ENCODE measurements at regions not wholly inside any gene's neighbourhood (a gene's known extent, or its start where the extent isn't known, plus 50 kb on each side); places are given as distances from the start of the nearest gene placed in this dataset.
"Not testable (repeated sequence)": the region's sequence is repeated elsewhere in the genome, so short reads cannot be mapped to it uniquely, and the experiment has no call there.

DNA sequence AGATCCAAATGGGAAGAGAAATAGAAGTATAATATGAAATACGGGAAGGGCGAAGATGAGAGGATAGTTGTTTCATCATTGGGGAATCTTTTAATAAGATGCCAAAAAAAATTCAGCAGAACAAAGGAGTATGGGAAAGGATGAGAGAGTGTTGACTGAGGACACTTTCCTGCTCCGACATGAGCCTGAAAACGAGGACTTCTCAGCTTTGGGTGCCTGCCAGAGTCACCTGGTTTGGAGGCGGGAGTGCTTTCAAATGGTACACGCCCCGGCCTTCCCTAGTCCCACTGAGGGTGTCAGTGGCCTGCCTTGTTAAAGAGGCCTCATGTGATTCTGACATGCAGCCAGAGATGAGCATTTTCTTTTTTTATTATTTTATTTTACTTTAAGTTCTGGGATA lies 250.9 kb downstream of the ANKRD60 start:
- Mint-ChIP-seq H3K27me3 (ENCODE audit: unreplicated experiment) (peaks cover 8% of the 10 kb centered on the region), H3K4me1 (ENCODE audit: low read depth, unreplicated experiment) (peaks cover 15% of the 10 kb centered on the region), H3K36me3 (ENCODE audit: unreplicated experiment) (no peaks in the 10 kb centered on the region), H3K9me3 (ENCODE audit: unreplicated experiment) (peaks cover 6% of the 10 kb centered on the region), H3K27ac (ENCODE audit: unreplicated experiment) (no peak overlapping the region), H3K4me3 (ENCODE audit: unreplicated experiment) (no peak overlapping the region)
- TF ChIP-seq, protein P1, sequence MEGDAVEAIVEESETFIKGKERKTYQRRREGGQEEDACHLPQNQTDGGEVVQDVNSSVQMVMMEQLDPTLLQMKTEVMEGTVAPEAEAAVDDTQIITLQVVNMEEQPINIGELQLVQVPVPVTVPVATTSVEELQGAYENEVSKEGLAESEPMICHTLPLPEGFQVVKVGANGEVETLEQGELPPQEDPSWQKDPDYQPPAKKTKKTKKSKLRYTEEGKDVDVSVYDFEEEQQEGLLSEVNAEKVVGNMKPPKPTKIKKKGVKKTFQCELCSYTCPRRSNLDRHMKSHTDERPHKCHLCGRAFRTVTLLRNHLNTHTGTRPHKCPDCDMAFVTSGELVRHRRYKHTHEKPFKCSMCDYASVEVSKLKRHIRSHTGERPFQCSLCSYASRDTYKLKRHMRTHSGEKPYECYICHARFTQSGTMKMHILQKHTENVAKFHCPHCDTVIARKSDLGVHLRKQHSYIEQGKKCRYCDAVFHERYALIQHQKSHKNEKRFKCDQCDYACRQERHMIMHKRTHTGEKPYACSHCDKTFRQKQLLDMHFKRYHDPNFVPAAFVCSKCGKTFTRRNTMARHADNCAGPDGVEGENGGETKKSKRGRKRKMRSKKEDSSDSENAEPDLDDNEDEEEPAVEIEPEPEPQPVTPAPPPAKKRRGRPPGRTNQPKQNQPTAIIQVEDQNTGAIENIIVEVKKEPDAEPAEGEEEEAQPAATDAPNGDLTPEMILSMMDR (IDR thresholded peaks at IDR 0.05; ENCODE audit: partially characterized antibody, unreplicated experiment): no peak
- no peak for DNase-seq

- TF ChIP-seq, protein P1 (IDR thresholded peaks at IDR 0.05; ENCODE audit: partially characterized antibody, unreplicated experiment): no peak
- peaks cover 11% of the 10 kb centered on the region for H3K4me1 Mint-ChIP-seq (ENCODE audit: low read depth, unreplicated experiment)
- H3K36me3 Mint-ChIP-seq (ENCODE audit: unreplicated experiment): no peaks in the 10 kb centered on the region
- no peak overlapping the region for H3K27ac Mint-ChIP-seq (ENCODE audit: unreplicated experiment)
- H3K4me3 Mint-ChIP-seq (ENCODE audit: unreplicated experiment): no peak overlapping the region
- H3K27me3 Mint-ChIP-seq (ENCODE audit: unreplicated experiment): peaks cover 7% of the 10 kb centered on the region
- no peak for DNase-seq
- peaks cover 6% of the 10 kb centered on the region for H3K9me3 Mint-ChIP-seq (ENCODE audit: unreplicated experiment)
Observed at GRCh38 chr20:57977141-57977540, 251.3 kb downstream of the ANKRD60 start.

GRCh38 chr20:57974863-57975262 lies 253.6 kb downstream of the ANKRD60 start:
- Mint-ChIP-seq H3K4me3 (ENCODE audit: unreplicated experiment) (no peak overlapping the region), H3K36me3 (ENCODE audit: unreplicated experiment) (peaks cover 7% of the 10 kb centered on the region), H3K9me3 (ENCODE audit: unreplicated experiment) (peaks cover 8% of the 10 kb centered on the region), H3K4me1 (ENCODE audit: low read depth, unreplicated experiment) (peaks cover 15% of the 10 kb centered on the region), H3K27me3 (ENCODE audit: unreplicated experiment) (peaks cover 5% of the 10 kb centered on the region), H3K27ac (ENCODE audit: unreplicated experiment) (no peak overlapping the region)
- TF ChIP-seq, protein P1 (IDR thresholded peaks at IDR 0.05; ENCODE audit: partially characterized antibody, unreplicated experiment): no peak
- DNase-seq: no peak

GRCh38 chr20:57973886-57974285 lies 254.6 kb downstream of the ANKRD60 start:
- no peak for DNase-seq
- Mint-ChIP-seq H3K4me3 (ENCODE audit: unreplicated experiment) (no peak overlapping the region), H3K9me3 (ENCODE audit: unreplicated experiment) (peaks cover 11% of the 10 kb centered on the region), H3K27me3 (ENCODE audit: unreplicated experiment) (peaks cover 6% of the 10 kb centered on the region), H3K36me3 (ENCODE audit: unreplicated experiment) (peaks cover 7% of the 10 kb centered on the region), H3K4me1 (ENCODE audit: low read depth, unreplicated experiment) (peaks cover 15% of the 10 kb centered on the region), H3K27ac (ENCODE audit: unreplicated experiment) (no peak overlapping the region)
- TF ChIP-seq, protein P1 (IDR thresholded peaks at IDR 0.05; ENCODE audit: partially characterized antibody, unreplicated experiment): no peak

DNA sequence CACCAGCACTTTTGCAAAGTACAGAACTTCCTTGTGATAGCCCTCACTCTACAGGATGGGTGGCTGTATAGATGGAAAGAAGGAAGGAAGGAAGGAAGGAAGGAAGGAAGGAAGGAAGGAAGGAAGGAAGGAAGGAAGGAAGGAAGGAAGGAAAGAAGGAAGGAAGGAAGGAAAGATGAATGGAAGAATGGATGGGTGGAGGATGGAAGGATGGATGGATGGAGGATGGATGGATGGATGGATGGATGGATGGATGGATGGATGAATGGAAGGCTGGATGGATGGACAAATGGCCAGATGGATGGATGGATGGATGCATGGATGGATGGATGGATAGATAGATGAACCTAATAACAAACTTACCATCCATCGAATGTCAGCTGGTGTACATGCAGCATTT lies 256.9 kb downstream of the ANKRD60 start:
- H3K27ac Mint-ChIP-seq (ENCODE audit: unreplicated experiment); H3K27me3 Mint-ChIP-seq (ENCODE audit: unreplicated experiment): not testable (repeated sequence)

GRCh38 chr20:57970856-57971255 lies 257.6 kb downstream of the ANKRD60 start:
- peaks cover 15% of the 10 kb centered on the region for H3K4me1 Mint-ChIP-seq (ENCODE audit: low read depth, unreplicated experiment)
- peaks cover 7% of the 10 kb centered on the region for H3K36me3 Mint-ChIP-seq (ENCODE audit: unreplicated experiment)
- H3K4me3 Mint-ChIP-seq (ENCODE audit: unreplicated experiment): no peak overlapping the region
- TF ChIP-seq, protein P1 (IDR thresholded peaks at IDR 0.05; ENCODE audit: partially characterized antibody, unreplicated experiment): no peak
- no peak for DNase-seq
- H3K27me3 Mint-ChIP-seq (ENCODE audit: unreplicated experiment): peaks cover 4% of the 10 kb centered on the region
- peak overlapping the region; percentile 28 for H3K27ac Mint-ChIP-seq (ENCODE audit: unreplicated experiment)
- H3K9me3 Mint-ChIP-seq (ENCODE audit: unreplicated experiment): peaks cover 11% of the 10 kb centered on the region

More for the DNA sequence above, 256.9 kb downstream of the ANKRD60 start:
- not testable (repeated sequence) for DNase-seq; H3K4me3 Mint-ChIP-seq (ENCODE audit: unreplicated experiment); H3K36me3 Mint-ChIP-seq (ENCODE audit: unreplicated experiment)
- H3K4me1 Mint-ChIP-seq (ENCODE audit: low read depth, unreplicated experiment): peaks cover 15% of the 10 kb centered on the region
- H3K9me3 Mint-ChIP-seq (ENCODE audit: unreplicated experiment): peaks cover 11% of the 10 kb centered on the region

Measured in glutamatergic neuron (in vitro differentiated cells).